ENCODE measurements at regions not wholly inside any gene's neighbourhood (a gene's known extent, or its start where the extent isn't known, plus 50 kb on each side); places are given as distances from the start of the nearest gene placed in this dataset.

- TF ChIP-seq REST (IDR thresholded peaks at IDR 0.05; ENCODE audit: insufficient read depth in 1 of 2, low read depth in 2 of 2, low read length in 2 of 2) (no peak), TAF1 (IDR thresholded peaks at IDR 0.05; ENCODE audit: borderline replicate concordance, insufficient read depth, low read length) (no peak), POLR2AphosphoS5 (IDR thresholded peaks at IDR 0.05; ENCODE audit: low read depth, low read length) (no peak), SIN3A (IDR thresholded peaks at IDR 0.05; ENCODE audit: borderline replicate concordance, insufficient read depth, low read length) (no peak), FOXP2 (optimal IDR thresholded peaks at IDR 0.05; ENCODE audit: borderline replicate concordance, extremely low read depth, extremely low read length, insufficient read depth) (no peak)
Observed at GRCh38 chr7:46022397-46022796, 101.3 kb upstream of the IGFBP3 start.
